ENCODE measurements at regions not wholly inside any gene's neighbourhood (a gene's known extent, or its start where the extent isn't known, plus 50 kb on each side); places are given as distances from the start of the nearest gene placed in this dataset.

GRCh38 chr3:40837300-40837699 lies 312.5 kb downstream of the ZNF621 start:
- no peaks in the 10 kb centered on the region for H3K36me3 ChIP-seq
- no peaks in the 10 kb centered on the region for H3K27me3 ChIP-seq
- no peak overlapping the region for H3K4me3 ChIP-seq
- DNase-seq: no peak
- TF ChIP-seq CTCF (IDR thresholded peaks at IDR 0.05) (no peak), POLR2A (IDR thresholded peaks at IDR 0.05) (no peak)
- H3K27ac ChIP-seq: no peak overlapping the region
- H3K4me1 ChIP-seq: no peaks in the 10 kb centered on the region
- H3K9me3 ChIP-seq: no peaks in the 10 kb centered on the region

GRCh38 chr3:40841131-40841530 lies 316.4 kb downstream of the ZNF621 start:
- H3K27ac ChIP-seq: no peak overlapping the region
- no peaks in the 10 kb centered on the region for H3K9me3 ChIP-seq
- no peak for DNase-seq
- TF ChIP-seq POLR2A (IDR thresholded peaks at IDR 0.05): no peak
- TF ChIP-seq CTCF (IDR thresholded peaks at IDR 0.05): no peak
- no peak overlapping the region for H3K4me3 ChIP-seq
- no peaks in the 10 kb centered on the region for H3K4me1 ChIP-seq
- H3K27me3 ChIP-seq: no peaks in the 10 kb centered on the region
- no peaks in the 10 kb centered on the region for H3K36me3 ChIP-seq

GRCh38 chr3:40841570-40842109 lies 316.9 kb downstream of the ZNF621 start:
- H3K4me1 ChIP-seq: no peaks in the 10 kb centered on the region
- H3K27ac ChIP-seq: no peak overlapping the region
- H3K27me3 ChIP-seq: no peaks in the 10 kb centered on the region
- TF ChIP-seq CTCF (IDR thresholded peaks at IDR 0.05) (no peak), POLR2A (IDR thresholded peaks at IDR 0.05) (no peak)
- no peak overlapping the region for H3K4me3 ChIP-seq
- H3K9me3 ChIP-seq: no peaks in the 10 kb centered on the region
- H3K36me3 ChIP-seq: no peaks in the 10 kb centered on the region
- no peak for DNase-seq

- Histone ChIP-seq H3K27me3 (no peaks in the 10 kb centered on the region), H3K4me1 (no peaks in the 10 kb centered on the region), H3K4me3 (no peak overlapping the region), H3K27ac (no peak overlapping the region), H3K9me3 (no peaks in the 10 kb centered on the region), H3K36me3 (no peaks in the 10 kb centered on the region)
- no peak for DNase-seq
- TF ChIP-seq POLR2A (IDR thresholded peaks at IDR 0.05): no peak
Measured at GRCh38 chr3:40842714-40843113, 318.0 kb downstream of the ZNF621 start.

- Histone ChIP-seq H3K4me3 (no peak overlapping the region), H3K9me3 (no peaks in the 10 kb centered on the region), H3K36me3 (no peaks in the 10 kb centered on the region), H3K4me1 (no peaks in the 10 kb centered on the region), H3K27ac (no peak overlapping the region), H3K27me3 (no peaks in the 10 kb centered on the region)
- no peak for TF ChIP-seq POLR2A (IDR thresholded peaks at IDR 0.05)
- TF ChIP-seq CTCF (IDR thresholded peaks at IDR 0.05): no peak
- DNase-seq: no peak
Measured at GRCh38 chr3:40843208-40843624, 318.5 kb downstream of the ZNF621 start.

GRCh38 chr3:40843851-40844548 lies 319.2 kb downstream of the ZNF621 start:
- no peak for TF ChIP-seq POLR2A (IDR thresholded peaks at IDR 0.05)
- TF ChIP-seq CTCF (IDR thresholded peaks at IDR 0.05): no peak
- Histone ChIP-seq H3K4me1 (no peaks in the 10 kb centered on the region), H3K36me3 (no peaks in the 10 kb centered on the region), H3K4me3 (no peak overlapping the region), H3K27ac (no peak overlapping the region), H3K9me3 (no peaks in the 10 kb centered on the region), H3K27me3 (no peaks in the 10 kb centered on the region)
- no peak for DNase-seq
